ENCODE measurements at regions not wholly inside any gene's neighbourhood (a gene's known extent, or its start where the extent isn't known, plus 50 kb on each side); places are given as distances from the start of the nearest gene placed in this dataset.
A peak's percentile ranks its signal among the peaks of the same experiment; 100 is the strongest.

GRCh38 chr1:5711079-5711478 lies 281.1 kb downstream of the NPHP4 start:
- Mint-ChIP-seq H3K4me1 (no peaks in the 10 kb centered on the region), H3K9me3 (peaks cover 4 to 15% (median 12%) of the 10 kb centered on the region in 3 donors), H3K4me3 (no peak overlapping the region), H3K36me3 (no peaks in the 10 kb centered on the region), H3K27ac (no peak overlapping the region), H3K27me3 (peaks cover 0 to 6% of the 10 kb centered on the region in 2 donors)
- no peak for DNase-seq
- peaks cover 0 to 10% of the 10 kb centered on the region in 2 experiments for H3K27me3 ChIP-seq (replicated peaks in 1 of 2; ENCODE audit: control insufficient read depth in 2 of 2, extremely low read depth in 1 of 2, insufficient read depth in 2 of 2, low read length in 1 of 2)
- POLR2A ChIA-PET = no interaction called here
- no peaks in the 10 kb centered on the region for H3K36me3 ChIP-seq (ENCODE audit: control insufficient read depth in 2 of 2, extremely low read depth in 1 of 2, insufficient read depth in 1 of 2, low read length in 1 of 2)
- H3K4me1 ChIP-seq (ENCODE audit: control insufficient read depth in 1 of 2, extremely low read depth in 1 of 2, insufficient read depth in 2 of 2, low read length in 2 of 2) = no peaks in the 10 kb centered on the region
- no peak for ATAC-seq (replicated peaks in 1 of 4)
- H3K27ac ChIP-seq (ENCODE audit: low read length) = no peak overlapping the region
- WGBS (ENCODE audit: insufficient coverage) = 42% methylated on average over 2 of the region's 7 CpGs
- CTCF ChIA-PET = no interaction called here
- H3K4me3 ChIP-seq (ENCODE audit: control insufficient read depth in 1 of 2, extremely low read depth in 1 of 2, low read length in 1 of 2) = no peak overlapping the region
- H3K9me3 ChIP-seq = no peaks in the 10 kb centered on the region

DNA sequence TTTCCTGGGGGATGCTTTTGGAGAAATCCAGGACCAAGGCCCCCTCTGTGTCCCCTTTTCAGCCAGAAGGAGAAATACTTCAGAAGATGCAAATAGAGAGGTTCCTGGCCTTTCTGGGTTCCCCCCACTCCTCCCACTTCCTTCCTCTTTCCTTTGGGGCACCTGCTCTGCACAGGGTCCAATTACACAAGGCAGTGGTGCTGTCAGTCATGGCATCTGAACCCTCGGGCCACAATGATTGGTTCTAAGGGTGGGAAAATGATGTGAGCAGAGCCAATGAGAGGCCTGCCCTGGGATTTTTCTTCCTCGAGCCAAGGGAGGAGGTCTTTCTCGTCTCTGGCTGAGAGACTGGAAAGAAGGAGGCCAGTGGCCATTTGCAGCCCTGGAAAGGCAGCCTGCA lies 282.2 kb downstream of the NPHP4 start:
- Mint-ChIP-seq H3K4me3 (no peak overlapping the region), H3K9me3 (peaks cover 2 to 5% (median 2%) of the 10 kb centered on the region in 3 donors), H3K27ac (no peak overlapping the region), H3K4me1 (no peaks in the 10 kb centered on the region), H3K27me3 (peaks cover 0 to 5% of the 10 kb centered on the region in 2 donors), H3K36me3 (no peaks in the 10 kb centered on the region)
- H3K36me3 ChIP-seq (ENCODE audit: control insufficient read depth in 2 of 2, extremely low read depth in 1 of 2, insufficient read depth in 1 of 2, low read length in 1 of 2) = no peaks in the 10 kb centered on the region
- H3K4me1 ChIP-seq (ENCODE audit: control insufficient read depth in 1 of 2, extremely low read depth in 1 of 2, insufficient read depth in 2 of 2, low read length in 2 of 2) = no peaks in the 10 kb centered on the region
- ChIA-PET CTCF (interaction anchor here in 1 of 2 donors (0.5 kb wide), 1 partner anchor 201 kb away, joined by 4 read pairs; no protein-coding TSS in a partner anchor), POLR2A (no interaction called here)
- H3K27ac ChIP-seq (ENCODE audit: low read length) = no peak overlapping the region
- no peaks in the 10 kb centered on the region for H3K9me3 ChIP-seq
- H3K4me3 ChIP-seq (ENCODE audit: control insufficient read depth in 1 of 2, extremely low read depth in 1 of 2, low read length in 1 of 2) = no peak overlapping the region
- H3K27me3 ChIP-seq (replicated peaks in 1 of 2; ENCODE audit: control insufficient read depth in 2 of 2, extremely low read depth in 1 of 2, insufficient read depth in 2 of 2, low read length in 1 of 2) = peaks cover 0 to 12% of the 10 kb centered on the region in 2 experiments
- no peak for ATAC-seq (replicated peaks in 1 of 4)
- WGBS (ENCODE audit: insufficient coverage) = 61% methylated on average over 3 of the region's 3 CpGs
- DNase-seq = no peak

GRCh38 chr1:5709461-5709975 lies 282.7 kb downstream of the NPHP4 start:
- no peak overlapping the region for H3K4me3 Mint-ChIP-seq
- Histone ChIP-seq H3K4me1 (ENCODE audit: control insufficient read depth in 1 of 2, extremely low read depth in 1 of 2, insufficient read depth in 2 of 2, low read length in 2 of 2) (no peaks in the 10 kb centered on the region), H3K27me3 (replicated peaks in 1 of 2; ENCODE audit: control insufficient read depth in 2 of 2, extremely low read depth in 1 of 2, insufficient read depth in 2 of 2, low read length in 1 of 2) (peaks cover 0 to 12% of the 10 kb centered on the region in 2 experiments), H3K4me3 (ENCODE audit: control insufficient read depth in 1 of 2, extremely low read depth in 1 of 2, low read length in 1 of 2) (no peak overlapping the region), H3K27ac (ENCODE audit: low read length) (no peak overlapping the region), H3K9me3 (no peaks in the 10 kb centered on the region), H3K36me3 (ENCODE audit: control insufficient read depth in 2 of 2, extremely low read depth in 1 of 2, insufficient read depth in 1 of 2, low read length in 1 of 2) (no peaks in the 10 kb centered on the region)
- WGBS (ENCODE audit: insufficient coverage) = 75% methylated on average over 2 of the region's 6 CpGs
- H3K27me3 Mint-ChIP-seq = peaks cover 0 to 5% of the 10 kb centered on the region in 2 donors
- ATAC-seq (replicated peaks in 1 of 4) (no peak), DNase-seq (no peak)
- no peaks in the 10 kb centered on the region for H3K36me3 Mint-ChIP-seq
- ChIA-PET POLR2A (no interaction called here), CTCF (no interaction called here)
- no peaks in the 10 kb centered on the region for H3K4me1 Mint-ChIP-seq
- peaks cover 0 to 4% (median 2%) of the 10 kb centered on the region in 3 donors for H3K9me3 Mint-ChIP-seq
- H3K27ac Mint-ChIP-seq = no peak overlapping the region

DNA sequence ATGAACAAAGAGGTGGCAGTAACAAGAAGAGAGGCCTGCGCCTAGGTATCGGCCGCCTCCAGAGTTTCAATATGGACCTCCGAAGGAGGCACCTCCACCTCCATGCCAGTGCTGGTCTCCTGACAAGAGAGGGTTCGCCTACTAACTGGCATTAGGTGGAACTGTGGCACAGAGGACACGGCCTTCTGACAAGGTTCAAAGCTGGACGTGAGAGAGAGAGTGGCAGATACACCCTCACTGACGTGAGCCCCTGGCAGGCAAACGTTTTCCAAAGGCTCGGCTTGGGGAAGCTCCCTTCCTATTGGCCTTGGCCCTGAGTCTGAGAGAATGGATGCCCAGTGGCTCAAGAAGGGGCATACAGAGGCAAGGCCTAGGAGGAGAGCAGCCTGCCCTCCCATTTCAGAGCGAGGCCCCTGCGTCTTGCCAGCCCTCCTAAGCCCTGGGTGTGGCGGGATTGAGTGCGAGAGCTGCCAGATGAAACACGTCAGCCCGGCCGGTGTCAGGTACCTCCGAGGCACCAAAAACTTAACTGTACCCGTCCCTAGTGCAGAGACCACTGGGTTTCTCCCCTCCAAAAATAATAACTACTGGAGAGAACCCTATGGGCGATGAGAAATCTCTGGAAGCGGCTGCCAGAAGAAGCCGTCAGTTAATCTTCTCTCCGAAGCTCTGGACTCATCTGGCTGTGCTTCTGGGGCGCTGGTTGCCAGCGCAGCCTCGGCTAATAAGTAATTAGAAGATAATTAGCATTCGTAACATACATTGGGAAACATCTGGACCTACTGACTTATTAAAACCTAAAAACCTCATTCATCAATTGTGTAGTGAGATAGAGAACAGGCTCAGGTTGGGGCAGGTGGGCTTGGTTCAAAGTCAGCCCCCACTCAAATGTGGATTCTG lies 283.6 kb downstream of the NPHP4 start:
- Histone ChIP-seq H3K27ac (ENCODE audit: low read length) (no peak overlapping the region), H3K4me3 (ENCODE audit: control insufficient read depth in 1 of 2, extremely low read depth in 1 of 2, low read length in 1 of 2) (no peak overlapping the region), H3K4me1 (ENCODE audit: control insufficient read depth in 1 of 2, extremely low read depth in 1 of 2, insufficient read depth in 2 of 2, low read length in 2 of 2) (no peaks in the 10 kb centered on the region), H3K36me3 (ENCODE audit: control insufficient read depth in 2 of 2, extremely low read depth in 1 of 2, insufficient read depth in 1 of 2, low read length in 1 of 2) (no peaks in the 10 kb centered on the region), H3K27me3 (replicated peaks in 1 of 2; ENCODE audit: control insufficient read depth in 2 of 2, extremely low read depth in 1 of 2, insufficient read depth in 2 of 2, low read length in 1 of 2) (peaks cover 0 to 12% of the 10 kb centered on the region in 2 experiments), H3K9me3 (no peaks in the 10 kb centered on the region)
- ATAC-seq (replicated peaks in 1 of 4) = no peak
- Mint-ChIP-seq H3K27ac (no peak overlapping the region), H3K4me1 (no peaks in the 10 kb centered on the region), H3K36me3 (no peaks in the 10 kb centered on the region), H3K9me3 (peaks cover 0 to under 1% (median 0%) of the 10 kb centered on the region in 3 donors), H3K4me3 (peak overlapping the region in 1 of 3 donors; percentile 9), H3K27me3 (peaks cover 0 to 5% of the 10 kb centered on the region in 2 donors)
- POLR2A ChIA-PET = no interaction called here
- no peak for DNase-seq
- CTCF ChIA-PET = no interaction called here
- WGBS (ENCODE audit: insufficient coverage) = 87% methylated on average over 18 of the region's 27 CpGs

DNA sequence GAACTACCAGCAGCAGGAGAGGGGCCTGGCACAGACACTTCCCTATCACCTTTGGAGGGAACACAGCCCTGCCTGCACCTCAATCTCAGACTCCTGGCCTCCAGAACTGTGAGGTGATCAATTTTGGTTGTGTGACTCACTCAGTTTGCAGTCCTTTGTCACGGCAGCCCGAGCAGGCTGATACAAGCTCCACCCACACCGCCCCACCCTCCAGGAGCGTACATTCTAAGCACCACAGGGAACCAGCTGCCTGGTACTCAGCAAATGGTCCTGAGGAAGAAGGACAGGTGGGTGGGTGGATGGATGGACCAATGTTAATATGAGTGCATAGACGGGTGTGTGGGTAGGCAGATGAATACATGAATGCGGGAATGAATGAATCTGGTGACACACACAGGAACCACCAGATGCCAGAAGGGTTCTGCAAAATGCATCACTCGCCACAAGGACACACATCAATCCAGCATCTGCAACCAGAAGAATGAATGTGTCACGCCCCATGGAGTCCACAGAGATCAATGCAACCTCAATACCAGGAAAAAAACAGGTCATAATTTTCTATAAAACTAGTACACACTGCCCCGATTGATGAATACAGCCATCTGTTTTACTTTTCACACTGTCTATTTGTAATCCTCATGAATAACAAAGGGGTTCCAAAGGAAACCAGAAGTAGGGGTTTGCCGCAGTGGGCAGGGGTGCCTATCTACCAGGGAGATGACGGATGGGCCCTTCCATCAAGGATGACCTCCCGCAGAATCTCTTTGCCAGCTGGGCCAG lies 284.5 kb downstream of the NPHP4 start:
- Mint-ChIP-seq H3K27ac (no peak overlapping the region), H3K36me3 (no peaks in the 10 kb centered on the region), H3K4me1 (no peaks in the 10 kb centered on the region), H3K4me3 (no peak overlapping the region), H3K9me3 (no peaks in the 10 kb centered on the region), H3K27me3 (peaks cover 0 to 5% of the 10 kb centered on the region in 2 donors)
- no peak for ATAC-seq (replicated peaks in 1 of 4)
- ChIA-PET CTCF (no interaction called here), POLR2A (no interaction called here)
- whole genome bisulfite sequencing (ENCODE audit: insufficient coverage) = 93% methylated on average over 5 of the region's 12 CpGs
- Histone ChIP-seq H3K4me3 (ENCODE audit: control insufficient read depth in 1 of 2, extremely low read depth in 1 of 2, low read length in 1 of 2) (no peak overlapping the region), H3K36me3 (ENCODE audit: control insufficient read depth in 2 of 2, extremely low read depth in 1 of 2, insufficient read depth in 1 of 2, low read length in 1 of 2) (no peaks in the 10 kb centered on the region), H3K27ac (ENCODE audit: low read length) (no peak overlapping the region), H3K27me3 (replicated peaks in 1 of 2; ENCODE audit: control insufficient read depth in 2 of 2, extremely low read depth in 1 of 2, insufficient read depth in 2 of 2, low read length in 1 of 2) (peaks cover 0 to 12% of the 10 kb centered on the region in 2 experiments), H3K9me3 (no peaks in the 10 kb centered on the region), H3K4me1 (ENCODE audit: control insufficient read depth in 1 of 2, extremely low read depth in 1 of 2, insufficient read depth in 2 of 2, low read length in 2 of 2) (no peaks in the 10 kb centered on the region)
- no peak for DNase-seq

GRCh38 chr1:5706239-5706638 lies 286.0 kb downstream of the NPHP4 start:
- Histone ChIP-seq H3K27ac (ENCODE audit: low read length) (no peak overlapping the region), H3K4me3 (ENCODE audit: control insufficient read depth in 1 of 2, extremely low read depth in 1 of 2, low read length in 1 of 2) (no peak overlapping the region), H3K27me3 (replicated peaks in 1 of 2; ENCODE audit: control insufficient read depth in 2 of 2, extremely low read depth in 1 of 2, insufficient read depth in 2 of 2, low read length in 1 of 2) (peaks cover 0 to 12% of the 10 kb centered on the region in 2 experiments), H3K36me3 (ENCODE audit: control insufficient read depth in 2 of 2, extremely low read depth in 1 of 2, insufficient read depth in 1 of 2, low read length in 1 of 2) (no peaks in the 10 kb centered on the region), H3K9me3 (no peaks in the 10 kb centered on the region), H3K4me1 (ENCODE audit: control insufficient read depth in 1 of 2, extremely low read depth in 1 of 2, insufficient read depth in 2 of 2, low read length in 2 of 2) (no peaks in the 10 kb centered on the region)
- Mint-ChIP-seq H3K27ac (no peak overlapping the region), H3K9me3 (no peaks in the 10 kb centered on the region), H3K36me3 (no peaks in the 10 kb centered on the region), H3K27me3 (peaks cover 0 to 5% of the 10 kb centered on the region in 2 donors), H3K4me3 (no peak overlapping the region), H3K4me1 (no peaks in the 10 kb centered on the region)
- 79% methylated on average over 4 of the region's 5 CpGs for WGBS (ENCODE audit: insufficient coverage)
- DNase-seq (no peak), ATAC-seq (replicated peaks in 1 of 4) (no peak)
- CTCF ChIA-PET = no interaction called here
- POLR2A ChIA-PET = no interaction called here
